ENCODE measurements at regions not wholly inside any gene's neighbourhood (a gene's known extent, or its start where the extent isn't known, plus 50 kb on each side); places are given as distances from the start of the nearest gene placed in this dataset.

DNA sequence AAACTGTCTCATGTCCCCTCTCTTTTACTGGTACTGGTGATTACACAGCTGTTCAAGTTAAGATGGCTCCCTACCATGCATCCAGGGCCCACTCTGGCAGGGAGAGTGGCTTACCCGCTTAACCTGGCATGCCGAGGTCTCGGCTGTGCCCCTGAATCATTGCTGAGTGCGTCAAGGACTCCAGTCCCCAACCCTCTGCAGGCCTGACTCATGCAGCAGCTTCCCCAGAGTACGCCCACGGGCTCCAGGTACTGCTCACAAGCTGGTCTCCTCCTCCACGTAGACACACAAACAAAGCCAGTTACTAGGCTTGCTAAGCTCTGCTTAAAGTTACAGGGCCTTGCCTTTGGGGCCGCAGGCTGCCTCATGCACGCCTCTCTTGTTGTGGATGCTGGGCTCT is 447.4 kb downstream of the COG6 start:
- TF ChIP-seq POLR2A (IDR thresholded peaks at IDR 0.05) = no peak
- TF ChIP-seq, protein P1, sequence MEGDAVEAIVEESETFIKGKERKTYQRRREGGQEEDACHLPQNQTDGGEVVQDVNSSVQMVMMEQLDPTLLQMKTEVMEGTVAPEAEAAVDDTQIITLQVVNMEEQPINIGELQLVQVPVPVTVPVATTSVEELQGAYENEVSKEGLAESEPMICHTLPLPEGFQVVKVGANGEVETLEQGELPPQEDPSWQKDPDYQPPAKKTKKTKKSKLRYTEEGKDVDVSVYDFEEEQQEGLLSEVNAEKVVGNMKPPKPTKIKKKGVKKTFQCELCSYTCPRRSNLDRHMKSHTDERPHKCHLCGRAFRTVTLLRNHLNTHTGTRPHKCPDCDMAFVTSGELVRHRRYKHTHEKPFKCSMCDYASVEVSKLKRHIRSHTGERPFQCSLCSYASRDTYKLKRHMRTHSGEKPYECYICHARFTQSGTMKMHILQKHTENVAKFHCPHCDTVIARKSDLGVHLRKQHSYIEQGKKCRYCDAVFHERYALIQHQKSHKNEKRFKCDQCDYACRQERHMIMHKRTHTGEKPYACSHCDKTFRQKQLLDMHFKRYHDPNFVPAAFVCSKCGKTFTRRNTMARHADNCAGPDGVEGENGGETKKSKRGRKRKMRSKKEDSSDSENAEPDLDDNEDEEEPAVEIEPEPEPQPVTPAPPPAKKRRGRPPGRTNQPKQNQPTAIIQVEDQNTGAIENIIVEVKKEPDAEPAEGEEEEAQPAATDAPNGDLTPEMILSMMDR (IDR thresholded peaks at IDR 0.05) = no peak

All from breast epithelium (tissue), 3 donors.